ENCODE measurements at regions not wholly inside any gene's neighbourhood (a gene's known extent, or its start where the extent isn't known, plus 50 kb on each side); places are given as distances from the start of the nearest gene placed in this dataset.

GRCh38 chr3:135487261-135487660, 478.3 kb upstream of the PPP2R3A start:
- TF ChIP-seq CTCF (IDR thresholded peaks at IDR 0.05; ENCODE audit: borderline replicate concordance, extremely low read depth, low read length, poor library complexity, severe bottlenecking) (no peak), EZH2 (IDR thresholded peaks at IDR 0.05; ENCODE audit: borderline replicate concordance, low read depth, low read length, severe bottlenecking) (no peak)

Measured in DND-41 (cell line).